NCI-H524 treated with DMSO at 0.1 percent for 48 hours (cell line): ENCODE measurements at regions not wholly inside any gene's neighbourhood (a gene's known extent, or its start where the extent isn't known, plus 50 kb on each side); places are given as distances from the start of the nearest gene placed in this dataset.
"Not testable (repeated sequence)": the region's sequence is repeated elsewhere in the genome, so short reads cannot be mapped to it uniquely, and the experiment has no call there.

Experiments used
- DNase-seq: peaks from one replicate; lab custom pipeline; 2025; lab: John Stamatoyannopoulos, UW

GRCh38 chr4:38519666-38520065 lies 144.3 kb upstream of the KLF3 start:
- DNase-seq, result no peak

- no peak for DNase-seq
These were observed 140.9 kb upstream of the KLF3 start for GRCh38 chr4:38523054-38523453.

- no peak for DNase-seq
These were observed 140.2 kb upstream of the KLF3 start for GRCh38 chr4:38523524-38524448.

- no peak for DNase-seq
These were observed 137.6 kb upstream of the KLF3 start for GRCh38 chr4:38526412-38526811.

DNA sequence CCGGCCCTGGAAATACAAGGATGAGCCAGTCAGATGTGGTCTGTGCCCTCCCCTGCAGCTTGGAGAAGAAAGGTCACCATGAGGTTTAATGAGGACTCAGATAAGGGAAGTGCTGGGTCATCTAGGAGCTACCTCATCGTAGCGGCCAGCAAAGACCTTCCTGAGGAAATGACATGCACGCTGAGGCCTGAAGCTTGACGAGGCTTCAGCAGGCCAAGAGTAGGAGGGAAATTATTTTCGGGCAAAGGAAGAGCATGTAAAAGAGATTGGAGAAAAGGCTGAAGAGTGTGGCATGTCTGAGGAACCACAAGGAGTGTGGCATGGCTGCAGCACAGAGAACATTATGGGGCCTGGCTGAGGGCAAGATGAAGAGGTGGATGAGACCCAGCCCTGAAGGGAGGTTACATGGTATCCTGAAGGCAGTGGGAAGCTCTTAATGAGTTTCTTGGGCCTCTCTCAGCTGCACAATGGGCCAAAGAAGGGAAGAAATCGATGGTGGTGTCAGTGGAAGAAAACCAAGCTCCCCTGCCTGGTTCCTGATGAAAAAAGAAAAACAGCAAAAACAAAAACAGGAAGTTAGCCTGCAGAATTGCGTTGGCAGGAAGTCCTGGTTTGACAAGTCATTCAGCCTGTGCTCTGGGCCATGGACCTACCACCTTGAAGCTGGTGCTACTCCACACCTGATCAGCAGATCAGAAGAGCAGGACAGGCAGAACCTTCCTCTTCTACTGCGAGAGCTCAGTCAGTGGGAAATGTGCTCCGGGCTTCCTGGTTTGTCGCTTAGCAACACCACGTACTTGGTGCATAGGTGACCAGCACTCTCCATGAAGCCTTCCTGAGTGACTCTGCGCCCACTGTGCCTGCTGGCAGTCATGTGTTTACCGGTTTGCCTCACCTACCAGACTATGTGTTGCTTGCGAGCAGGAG lies 134.5 kb upstream of the KLF3 start:
- DNase-seq, result no peak

DNA sequence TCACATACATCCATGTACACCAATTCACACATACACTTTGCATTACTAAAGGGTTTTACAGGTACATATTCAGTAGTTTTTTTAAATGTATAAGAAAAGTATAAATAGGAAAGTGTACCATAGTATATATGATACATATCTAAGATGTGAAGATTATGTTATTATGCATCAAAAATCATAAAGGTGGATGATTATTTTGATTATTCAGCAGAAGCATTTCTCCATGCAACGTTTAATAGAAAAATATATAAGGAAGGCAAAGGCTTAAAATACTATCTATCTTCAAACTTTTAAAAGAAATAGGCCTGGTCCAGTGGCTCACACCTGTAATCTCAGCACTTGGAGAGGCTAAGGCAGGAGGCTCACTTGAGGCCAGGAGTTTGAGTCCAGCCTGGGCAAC lies 133.5 kb upstream of the KLF3 start:
- no peak for DNase-seq

GRCh38 chr4:38531141-38531727 lies 132.8 kb upstream of the KLF3 start:
- DNase-seq, result no peak

GRCh38 chr4:38532908-38533499 lies 131.0 kb upstream of the KLF3 start:
- no peak for DNase-seq

GRCh38 chr4:38534344-38535045 lies 129.5 kb upstream of the KLF3 start:
- no peak for DNase-seq

GRCh38 chr4:38535071-38535470 lies 128.9 kb upstream of the KLF3 start:
- DNase-seq, result not testable (repeated sequence)

- DNase-seq, result no peak
These were observed 128.3 kb upstream of the KLF3 start for GRCh38 chr4:38535717-38536116.

GRCh38 chr4:38536716-38537115 lies 127.3 kb upstream of the KLF3 start:
- DNase-seq, result no peak

- DNase-seq, result no peak
These were observed 126.3 kb upstream of the KLF3 start for GRCh38 chr4:38537666-38538065.

GRCh38 chr4:38538517-38538916 lies 125.5 kb upstream of the KLF3 start:
- DNase-seq, result no peak

DNA sequence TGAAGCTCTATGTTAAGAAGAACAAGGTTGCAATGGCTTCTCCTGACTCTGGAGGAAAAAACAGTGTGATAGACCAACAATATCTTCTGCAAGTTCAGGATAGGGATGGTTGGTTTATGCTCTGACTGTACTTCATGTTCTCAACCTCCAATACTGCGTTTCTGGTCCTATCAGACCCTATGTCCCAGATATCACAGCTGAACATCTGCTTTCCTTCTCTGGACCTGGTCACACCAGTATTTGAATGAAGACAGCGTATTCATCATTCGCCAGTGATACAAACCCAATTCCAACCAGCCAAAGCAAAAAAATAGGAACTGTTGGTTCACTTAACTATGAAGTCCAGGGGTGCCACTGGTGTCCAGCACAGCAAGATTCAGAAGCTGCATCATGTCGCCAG lies 124.5 kb upstream of the KLF3 start:
- DNase-seq, result no peak

- no peak for DNase-seq
These were observed 116.9 kb upstream of the KLF3 start for GRCh38 chr4:38547052-38547451.

- no peak for DNase-seq
These were observed 115.7 kb upstream of the KLF3 start for GRCh38 chr4:38548256-38548655.

GRCh38 chr4:38559374-38559773 lies 104.6 kb upstream of the KLF3 start:
- no peak for DNase-seq

GRCh38 chr4:38560340-38560739 lies 103.7 kb upstream of the KLF3 start:
- peak; percentile 39 for DNase-seq

- DNase-seq, result peak; percentile 51
These were observed 103.0 kb upstream of the KLF3 start for GRCh38 chr4:38560768-38561558.

DNA sequence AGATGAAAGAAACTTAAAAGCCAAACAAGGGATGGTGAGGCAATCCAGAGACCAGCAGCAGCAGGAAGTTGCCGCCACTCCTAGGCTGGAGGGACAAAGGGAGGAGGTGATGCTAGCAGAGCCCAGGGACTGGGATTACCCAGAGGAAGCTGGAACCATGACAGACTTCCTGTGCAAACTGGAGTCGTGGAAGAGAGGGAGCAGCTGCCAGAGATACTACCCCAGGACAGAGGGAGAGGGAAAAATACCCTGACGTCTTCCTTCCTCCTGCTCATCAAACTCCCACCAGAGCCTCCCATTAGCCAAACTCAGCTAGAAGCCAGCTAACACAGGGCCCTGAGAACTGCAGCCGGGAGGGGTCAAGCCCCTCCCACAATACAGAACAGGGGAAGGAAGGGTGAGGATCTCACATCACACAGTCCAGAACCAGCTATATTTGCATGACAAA lies 101.2 kb upstream of the KLF3 start:
- DNase-seq, result no peak
